ENCODE measurements at regions not wholly inside any gene's neighbourhood (a gene's known extent, or its start where the extent isn't known, plus 50 kb on each side); places are given as distances from the start of the nearest gene placed in this dataset.

DNA sequence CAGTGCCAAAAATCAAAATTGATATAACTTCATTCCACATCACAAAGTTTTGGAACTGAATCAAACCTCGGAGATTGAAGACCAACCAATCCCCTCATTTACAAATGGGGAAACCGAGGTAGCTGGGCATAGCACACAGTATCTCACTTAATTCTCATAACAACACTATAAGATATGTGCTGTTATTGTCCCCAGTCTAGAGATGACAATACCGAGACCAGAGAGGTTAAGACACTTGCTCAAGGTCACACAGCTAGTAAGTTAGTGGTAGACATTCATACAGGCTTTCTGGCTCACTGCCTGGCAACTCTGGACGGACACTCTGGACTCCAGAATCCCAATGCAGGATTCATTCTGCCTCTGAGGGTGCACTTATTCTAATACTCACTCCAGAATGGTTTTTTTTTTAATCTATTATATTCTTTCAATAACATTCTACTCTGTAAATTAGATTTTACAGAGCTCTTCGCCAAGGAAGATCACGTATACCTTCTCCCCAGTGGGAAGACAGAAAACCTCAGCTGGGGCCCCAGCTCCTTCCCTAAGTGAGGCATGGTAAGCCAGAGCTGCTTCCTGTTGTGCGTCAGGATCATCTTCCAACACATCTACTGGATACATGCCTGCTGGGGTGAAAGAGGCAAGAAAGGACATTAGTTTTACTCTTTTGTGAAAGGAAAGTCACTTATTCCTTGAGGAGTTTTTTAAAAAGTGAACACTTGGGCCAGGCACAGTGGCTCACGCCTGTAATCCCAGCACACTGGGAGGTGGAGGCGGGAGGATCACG is 128.4 kb upstream of the IGF1R start:
- CTCF ChIA-PET (ENCODE audit: unreplicated experiment) = no interaction called here
- POLR2A ChIA-PET = interaction anchor here (0.6 kb wide), 1 partner anchor 375 kb away, joined by 3 read pairs; no protein-coding TSS in a partner anchor

DNA sequence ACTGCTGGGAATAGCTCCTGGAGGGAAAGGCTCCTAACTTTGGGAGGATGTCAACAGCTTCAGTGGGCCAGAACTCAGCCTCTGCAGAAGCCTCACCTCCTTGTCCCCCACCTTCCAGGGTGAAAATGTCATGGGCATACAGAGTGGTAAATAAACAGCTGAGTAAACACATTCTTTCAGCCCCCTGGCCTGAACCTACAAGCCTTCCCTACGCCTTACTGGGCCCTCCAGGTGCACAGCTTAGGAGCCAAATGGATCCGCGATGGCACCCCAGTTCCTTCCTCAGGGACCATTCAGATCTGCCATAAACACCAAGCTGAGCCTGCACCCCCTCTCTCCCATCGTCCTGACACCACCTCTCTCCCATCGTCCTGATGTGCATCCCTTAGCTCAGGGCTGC is 126.2 kb upstream of the IGF1R start:
- TF ChIP-seq EZH2phosphoT487 (IDR thresholded peaks at IDR 0.05; ENCODE audit: borderline replicate concordance, low read depth, low read length) (no peak), CTCF (conservative IDR thresholded peaks at IDR 0.05; ENCODE audit: low read length) (no peak)
- H2AFZ ChIP-seq (ENCODE audit: low read length) = no peak overlapping the region
- H3K36me3 ChIP-seq (ENCODE audit: insufficient read depth, low read length) = no peaks in the 10 kb centered on the region
- ChIA-PET CTCF (ENCODE audit: unreplicated experiment) (interaction anchor here (0.9 kb wide), 1 partner anchor 9 kb away, joined by 3 read pairs; no protein-coding TSS in a partner anchor), POLR2A (interaction anchor here (0.6 to 1.1 kb wide), 2 partner anchors 45 to 241 kb away, joined by 3 to 4 read pairs; no protein-coding TSS in a partner anchor)
- DNase-seq (ENCODE audit: low spot score) = no peak
- no peak overlapping the region for H3K27ac ChIP-seq (ENCODE audit: low read depth, low read length, poor library complexity, severe bottlenecking)
- H3K9me2 ChIP-seq (ENCODE audit: insufficient read depth, low read length) = no peaks in the 10 kb centered on the region
- no peak overlapping the region for H3K4me3 ChIP-seq (ENCODE audit: low read depth, low read length, poor library complexity, severe bottlenecking)
- no peak overlapping the region for H3K4me2 ChIP-seq (ENCODE audit: low read length)
- peaks cover 6% of the 10 kb centered on the region; the same call in 1 of the 2 replicates for H4K20me1 ChIP-seq (ENCODE audit: insufficient read depth, low read length)
- intact Hi-C loops (cut with micrococcal nuclease; ENCODE audit: unreplicated experiment) = no loop called here
- BruUV-seq (replicated peaks) = no TSS peak
- H3K79me2 ChIP-seq (ENCODE audit: insufficient read depth, low read depth, low read length) = no peaks in the 10 kb centered on the region
- H3K4me1 ChIP-seq (ENCODE audit: insufficient read depth, low read length, poor library complexity, severe bottlenecking) = no peaks in the 10 kb centered on the region
- H3K9me3 ChIP-seq (ENCODE audit: low read length) = no peaks in the 10 kb centered on the region

More for the DNA sequence above, 128.4 kb upstream of the IGF1R start:
- Histone ChIP-seq H3K4me1 (ENCODE audit: insufficient read depth, low read length, poor library complexity, severe bottlenecking) (no peaks in the 10 kb centered on the region), H2AFZ (ENCODE audit: low read length) (no peak overlapping the region; the same call in 1 of the 2 replicates), H3K79me2 (ENCODE audit: insufficient read depth, low read depth, low read length) (no peaks in the 10 kb centered on the region), H3K9me2 (ENCODE audit: insufficient read depth, low read length) (no peaks in the 10 kb centered on the region), H3K4me3 (ENCODE audit: low read depth, low read length, poor library complexity, severe bottlenecking) (no peak overlapping the region), H4K20me1 (ENCODE audit: insufficient read depth, low read length) (peaks cover 6% of the 10 kb centered on the region; the same call in 1 of the 2 replicates), H3K36me3 (ENCODE audit: insufficient read depth, low read length) (no peaks in the 10 kb centered on the region), H3K27ac (ENCODE audit: low read depth, low read length, poor library complexity, severe bottlenecking) (no peak overlapping the region), H3K4me2 (ENCODE audit: low read length) (no peak overlapping the region), H3K9me3 (ENCODE audit: low read length) (no peaks in the 10 kb centered on the region)
- intact Hi-C loops (cut with micrococcal nuclease; ENCODE audit: unreplicated experiment) = loop anchor here (1.0 to 10.0 kb wide), 5 partner anchors 127 to 692 kb away; no protein-coding TSS in a partner anchor
- TF ChIP-seq EZH2phosphoT487 (IDR thresholded peaks at IDR 0.05; ENCODE audit: borderline replicate concordance, low read depth, low read length) (no peak), CTCF (conservative IDR thresholded peaks at IDR 0.05; ENCODE audit: low read length) (no peak)
- no TSS peak for BruUV-seq (replicated peaks)
- no peak for DNase-seq (ENCODE audit: low spot score)
